ENCODE measurements at regions not wholly inside any gene's neighbourhood (a gene's known extent, or its start where the extent isn't known, plus 50 kb on each side); places are given as distances from the start of the nearest gene placed in this dataset.
A peak's percentile ranks its signal among the peaks of the same experiment; 100 is the strongest.

DNA sequence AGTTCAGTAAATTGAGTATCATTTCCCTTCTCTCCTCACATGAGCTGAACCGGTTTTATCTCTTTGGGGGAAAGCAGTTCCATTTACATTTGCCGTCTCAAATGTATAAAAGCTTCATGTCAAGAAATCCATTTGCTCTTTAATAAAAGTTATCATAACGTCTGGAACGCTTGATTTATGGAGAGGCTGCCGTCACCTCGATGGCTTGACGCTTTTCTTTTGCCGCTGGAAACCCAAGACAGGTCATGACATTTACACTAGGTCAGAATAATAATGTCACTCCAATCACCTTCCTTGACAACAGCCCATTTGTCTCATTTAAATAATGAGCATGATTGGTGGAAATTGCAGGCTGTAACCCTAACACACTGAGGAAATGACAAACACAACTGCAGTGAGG lies 443.4 kb downstream of the IRX1 start:
- intact Hi-C loops (cut with micrococcal nuclease) = no loop called here
- CTCF ChIA-PET = no interaction called here
- H3K27ac Mint-ChIP-seq = no peak overlapping the region
- no peaks in the 10 kb centered on the region for H3K27me3 Mint-ChIP-seq
- H3K4me1 Mint-ChIP-seq (ENCODE audit: low read depth) = peaks cover 11% of the 10 kb centered on the region
- no peak for DNase-seq
- no peak for ATAC-seq
- no peak overlapping the region for H3K4me3 Mint-ChIP-seq
- TF ChIP-seq, protein P1, sequence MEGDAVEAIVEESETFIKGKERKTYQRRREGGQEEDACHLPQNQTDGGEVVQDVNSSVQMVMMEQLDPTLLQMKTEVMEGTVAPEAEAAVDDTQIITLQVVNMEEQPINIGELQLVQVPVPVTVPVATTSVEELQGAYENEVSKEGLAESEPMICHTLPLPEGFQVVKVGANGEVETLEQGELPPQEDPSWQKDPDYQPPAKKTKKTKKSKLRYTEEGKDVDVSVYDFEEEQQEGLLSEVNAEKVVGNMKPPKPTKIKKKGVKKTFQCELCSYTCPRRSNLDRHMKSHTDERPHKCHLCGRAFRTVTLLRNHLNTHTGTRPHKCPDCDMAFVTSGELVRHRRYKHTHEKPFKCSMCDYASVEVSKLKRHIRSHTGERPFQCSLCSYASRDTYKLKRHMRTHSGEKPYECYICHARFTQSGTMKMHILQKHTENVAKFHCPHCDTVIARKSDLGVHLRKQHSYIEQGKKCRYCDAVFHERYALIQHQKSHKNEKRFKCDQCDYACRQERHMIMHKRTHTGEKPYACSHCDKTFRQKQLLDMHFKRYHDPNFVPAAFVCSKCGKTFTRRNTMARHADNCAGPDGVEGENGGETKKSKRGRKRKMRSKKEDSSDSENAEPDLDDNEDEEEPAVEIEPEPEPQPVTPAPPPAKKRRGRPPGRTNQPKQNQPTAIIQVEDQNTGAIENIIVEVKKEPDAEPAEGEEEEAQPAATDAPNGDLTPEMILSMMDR (IDR thresholded peaks at IDR 0.05) = no peak
- POLR2A ChIA-PET = no interaction called here
- peaks cover 5% of the 10 kb centered on the region for H3K9me3 Mint-ChIP-seq
- no peaks in the 10 kb centered on the region for H3K36me3 Mint-ChIP-seq (ENCODE audit: low read depth)

GRCh38 chr5:4042311-4042710 lies 446.7 kb downstream of the IRX1 start:
- peak; percentile 39 for ATAC-seq

GRCh38 chr5:4043135-4043534 lies 447.5 kb downstream of the IRX1 start:
- DNase-seq (no peak), ATAC-seq (no peak)
- H3K4me1 Mint-ChIP-seq (ENCODE audit: low read depth) = peaks cover 9% of the 10 kb centered on the region
- intact Hi-C loops (cut with micrococcal nuclease) = no loop called here
- no peak overlapping the region for H3K27ac Mint-ChIP-seq
- H3K9me3 Mint-ChIP-seq = peaks cover 5% of the 10 kb centered on the region
- H3K4me3 Mint-ChIP-seq = no peak overlapping the region
- ChIA-PET CTCF (no interaction called here), POLR2A (no interaction called here)
- H3K27me3 Mint-ChIP-seq = no peaks in the 10 kb centered on the region
- no peaks in the 10 kb centered on the region for H3K36me3 Mint-ChIP-seq (ENCODE audit: low read depth)
- TF ChIP-seq, protein P1 (IDR thresholded peaks at IDR 0.05) = no peak

More at GRCh38 chr5:4042311-4042710, 446.7 kb downstream of the IRX1 start:
- DNase-seq = peak; percentile 9
- H3K27me3 Mint-ChIP-seq = no peaks in the 10 kb centered on the region
- H3K27ac Mint-ChIP-seq = no peak overlapping the region
- no peak overlapping the region for H3K4me3 Mint-ChIP-seq
- no peaks in the 10 kb centered on the region for H3K36me3 Mint-ChIP-seq (ENCODE audit: low read depth)
- H3K4me1 Mint-ChIP-seq (ENCODE audit: low read depth) = peaks cover 9% of the 10 kb centered on the region
- TF ChIP-seq, protein P1 (IDR thresholded peaks at IDR 0.05) = no peak
- peaks cover 5% of the 10 kb centered on the region for H3K9me3 Mint-ChIP-seq
- intact Hi-C loops (cut with micrococcal nuclease) = no loop called here
- CTCF ChIA-PET = no interaction called here
- POLR2A ChIA-PET = no interaction called here

DNA sequence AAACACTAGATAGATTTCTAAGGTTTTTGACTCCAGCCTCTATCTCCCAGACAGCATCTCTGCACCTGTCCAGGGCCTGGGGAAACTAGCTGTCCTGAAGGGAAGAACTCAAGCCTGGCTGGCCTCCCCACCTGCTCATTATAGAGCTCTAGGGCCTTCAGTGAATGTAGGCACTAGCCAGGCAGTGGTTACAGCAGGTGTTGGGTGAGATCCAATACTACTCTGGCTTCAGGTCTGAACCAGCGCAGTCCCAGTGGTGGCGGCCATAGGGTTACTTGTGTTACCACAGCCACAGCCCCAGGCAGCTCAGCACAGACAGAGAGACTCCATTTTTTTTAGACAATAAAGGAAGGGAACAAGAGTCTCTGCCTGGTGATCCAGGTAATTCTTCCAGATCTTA lies 449.2 kb downstream of the IRX1 start:
- TF ChIP-seq, protein P1 (IDR thresholded peaks at IDR 0.05) = no peak
- ChIA-PET CTCF (no interaction called here), POLR2A (no interaction called here)
- ATAC-seq (no peak), DNase-seq (no peak)
- no peaks in the 10 kb centered on the region for H3K27me3 Mint-ChIP-seq
- no peaks in the 10 kb centered on the region for H3K36me3 Mint-ChIP-seq (ENCODE audit: low read depth)
- no peak overlapping the region for H3K4me3 Mint-ChIP-seq
- no peak overlapping the region for H3K27ac Mint-ChIP-seq
- peaks cover 4% of the 10 kb centered on the region for H3K9me3 Mint-ChIP-seq
- intact Hi-C loops (cut with micrococcal nuclease) = no loop called here
- H3K4me1 Mint-ChIP-seq (ENCODE audit: low read depth) = peaks cover 9% of the 10 kb centered on the region

DNA sequence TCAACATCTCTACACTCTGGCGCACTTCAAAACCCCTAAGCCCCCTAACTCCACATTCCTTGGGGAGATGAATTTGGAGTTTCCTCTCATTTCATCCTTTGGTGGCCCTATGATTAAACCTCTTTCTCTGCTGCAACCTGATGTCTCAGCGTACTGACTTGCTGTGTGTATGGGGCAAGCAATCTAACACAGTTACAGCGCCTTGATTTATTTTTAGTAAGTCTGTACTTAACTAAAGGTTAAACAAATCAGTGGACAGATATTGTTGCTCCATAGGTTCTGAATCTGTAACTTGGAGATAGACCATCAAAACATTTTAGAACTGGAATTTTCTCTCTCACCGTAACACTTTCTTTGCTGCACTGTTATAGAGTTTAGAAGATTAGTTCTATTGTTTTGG lies 452.8 kb downstream of the IRX1 start:
- ChIA-PET CTCF (no interaction called here), POLR2A (no interaction called here)
- H3K36me3 Mint-ChIP-seq (ENCODE audit: low read depth) = no peaks in the 10 kb centered on the region
- H3K4me1 Mint-ChIP-seq (ENCODE audit: low read depth) = peaks cover under 1% of the 10 kb centered on the region
- intact Hi-C loops (cut with micrococcal nuclease) = no loop called here
- H3K4me3 Mint-ChIP-seq = no peak overlapping the region
- TF ChIP-seq, protein P1 (IDR thresholded peaks at IDR 0.05) = no peak
- H3K9me3 Mint-ChIP-seq = no peaks in the 10 kb centered on the region
- no peak overlapping the region for H3K27ac Mint-ChIP-seq
- ATAC-seq (no peak), DNase-seq (no peak)
- H3K27me3 Mint-ChIP-seq = no peaks in the 10 kb centered on the region
